GM23338 (cell line): ENCODE measurements at regions not wholly inside any gene's neighbourhood (a gene's known extent, or its start where the extent isn't known, plus 50 kb on each side); places are given as distances from the start of the nearest gene placed in this dataset.
"Not testable (repeated sequence)": the region's sequence is repeated elsewhere in the genome, so short reads cannot be mapped to it uniquely, and the experiment has no call there.

Experiments
- CREB1 ChIP-seq: fragments of 250-450 bp; sonication (Bioruptor Pico); IDR thresholded peaks from 2 replicates; pipeline ENCODE4 v1.5.0; 2020; ENCODE audit warnings: low read depth, mild to moderate bottlenecking, moderate library complexity
- CTCF ChIP-seq, 2 experiments: fragments of 200-600 bp in 1 of 2; sonication (generic) in 1 of 2; conservative IDR thresholded peaks; 2 replicates each; pipeline versions ENCODE4 v1.5.1 to v1.6.1; 2016 to 2017; ENCODE audit warnings: antibody characterized with exemption in 2 of 2, low read depth in 2 of 2, mild to moderate bottlenecking in 2 of 2, moderate library complexity in 1 of 2
- EZH2 ChIP-seq: fragments of 200-600 bp; sonication (generic); IDR thresholded peaks from one replicate; pipeline ENCODE4 v1.8.0; 2017; ENCODE audit warnings: antibody characterized with exemption, mild to moderate bottlenecking, low read depth; ENCODE audit not compliant: unreplicated experiment
- EZH2phosphoT487 ChIP-seq: fragments of 200-600 bp; sonication (generic); IDR thresholded peaks from one replicate; pipeline ENCODE4 v1.8.1; 2018; ENCODE audit warnings: antibody characterized with exemption; ENCODE audit not compliant: unreplicated experiment
- NANOG ChIP-seq: IDR thresholded peaks from 2 replicates; pipeline ENCODE4 v1.6.1; 2016; ENCODE audit warnings: antibody characterized with exemption, borderline replicate concordance
- POLR2AphosphoS5 ChIP-seq: IDR thresholded peaks from 2 replicates; pipeline ENCODE4 v1.6.1; 2016; ENCODE audit warnings: antibody characterized with exemption, low read depth
- ZNF114 ChIP-seq: fragments of 250-450 bp; sonication (Bioruptor Pico); IDR thresholded peaks from 2 replicates; pipeline ENCODE4 v1.5.0; 2020; ENCODE audit warnings: mild to moderate bottlenecking, moderate library complexity
- TF ChIP-seq, protein P1 (sequence below): IDR thresholded peaks from one replicate; pipeline ENCODE4 v1.6.1; 2018; ENCODE audit warnings: antibody characterized with exemption; ENCODE audit not compliant: unreplicated experiment
- TF ChIP-seq, protein P2 (sequence below): IDR thresholded peaks from 2 replicates; pipeline ENCODE4 v1.6.1; 2016; ENCODE audit warnings: antibody characterized with exemption

DNA sequence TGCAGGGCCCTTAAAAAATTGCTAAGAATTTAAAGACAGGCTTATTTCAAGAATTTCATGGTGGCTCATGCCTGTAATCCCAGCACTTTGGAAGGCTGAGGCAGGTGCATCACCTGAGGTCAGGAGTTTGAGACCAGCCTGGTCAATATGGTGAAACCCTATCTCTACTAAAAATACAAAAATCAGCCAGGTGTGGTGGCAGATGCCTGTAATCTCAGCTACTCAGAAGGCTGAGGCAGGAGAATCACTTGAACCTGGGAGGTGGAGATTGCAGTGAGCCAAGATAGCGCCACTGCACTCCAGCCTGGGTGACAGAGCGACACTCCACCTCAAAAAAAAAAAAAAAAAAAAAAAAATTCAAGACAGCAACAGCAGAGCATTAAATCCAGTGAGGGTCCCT lies 153.3 kb downstream of the MYLK4 start:
- TF ChIP-seq POLR2AphosphoS5; CTCF (conservative IDR thresholded peaks at IDR 0.05; ENCODE audit: low read depth in 2 of 2); NANOG; EZH2phosphoT487; EZH2; CREB1 (CRISPR knock-in tag); ZNF114 (CRISPR knock-in tag): not testable (repeated sequence)
- TF ChIP-seq, protein P1, sequence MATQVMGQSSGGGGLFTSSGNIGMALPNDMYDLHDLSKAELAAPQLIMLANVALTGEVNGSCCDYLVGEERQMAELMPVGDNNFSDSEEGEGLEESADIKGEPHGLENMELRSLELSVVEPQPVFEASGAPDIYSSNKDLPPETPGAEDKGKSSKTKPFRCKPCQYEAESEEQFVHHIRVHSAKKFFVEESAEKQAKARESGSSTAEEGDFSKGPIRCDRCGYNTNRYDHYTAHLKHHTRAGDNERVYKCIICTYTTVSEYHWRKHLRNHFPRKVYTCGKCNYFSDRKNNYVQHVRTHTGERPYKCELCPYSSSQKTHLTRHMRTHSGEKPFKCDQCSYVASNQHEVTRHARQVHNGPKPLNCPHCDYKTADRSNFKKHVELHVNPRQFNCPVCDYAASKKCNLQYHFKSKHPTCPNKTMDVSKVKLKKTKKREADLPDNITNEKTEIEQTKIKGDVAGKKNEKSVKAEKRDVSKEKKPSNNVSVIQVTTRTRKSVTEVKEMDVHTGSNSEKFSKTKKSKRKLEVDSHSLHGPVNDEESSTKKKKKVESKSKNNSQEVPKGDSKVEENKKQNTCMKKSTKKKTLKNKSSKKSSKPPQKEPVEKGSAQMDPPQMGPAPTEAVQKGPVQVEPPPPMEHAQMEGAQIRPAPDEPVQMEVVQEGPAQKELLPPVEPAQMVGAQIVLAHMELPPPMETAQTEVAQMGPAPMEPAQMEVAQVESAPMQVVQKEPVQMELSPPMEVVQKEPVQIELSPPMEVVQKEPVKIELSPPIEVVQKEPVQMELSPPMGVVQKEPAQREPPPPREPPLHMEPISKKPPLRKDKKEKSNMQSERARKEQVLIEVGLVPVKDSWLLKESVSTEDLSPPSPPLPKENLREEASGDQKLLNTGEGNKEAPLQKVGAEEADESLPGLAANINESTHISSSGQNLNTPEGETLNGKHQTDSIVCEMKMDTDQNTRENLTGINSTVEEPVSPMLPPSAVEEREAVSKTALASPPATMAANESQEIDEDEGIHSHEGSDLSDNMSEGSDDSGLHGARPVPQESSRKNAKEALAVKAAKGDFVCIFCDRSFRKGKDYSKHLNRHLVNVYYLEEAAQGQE, result not testable (repeated sequence)
- TF ChIP-seq, protein P2, sequence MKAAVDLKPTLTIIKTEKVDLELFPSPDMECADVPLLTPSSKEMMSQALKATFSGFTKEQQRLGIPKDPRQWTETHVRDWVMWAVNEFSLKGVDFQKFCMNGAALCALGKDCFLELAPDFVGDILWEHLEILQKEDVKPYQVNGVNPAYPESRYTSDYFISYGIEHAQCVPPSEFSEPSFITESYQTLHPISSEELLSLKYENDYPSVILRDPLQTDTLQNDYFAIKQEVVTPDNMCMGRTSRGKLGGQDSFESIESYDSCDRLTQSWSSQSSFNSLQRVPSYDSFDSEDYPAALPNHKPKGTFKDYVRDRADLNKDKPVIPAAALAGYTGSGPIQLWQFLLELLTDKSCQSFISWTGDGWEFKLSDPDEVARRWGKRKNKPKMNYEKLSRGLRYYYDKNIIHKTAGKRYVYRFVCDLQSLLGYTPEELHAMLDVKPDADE, result not testable (repeated sequence)
